GM19397 (cell line): ENCODE measurements at regions not wholly inside any gene's neighbourhood (a gene's known extent, or its start where the extent isn't known, plus 50 kb on each side); places are given as distances from the start of the nearest gene placed in this dataset.

Source experiments
- ATAC-seq: cut with Tn5 transposase; IDR thresholded peaks from one replicate; pipeline ENCODE4 v1.9.1; 2021; ENCODE audit warnings: mild to moderate bottlenecking, moderate library complexity; ENCODE audit not compliant: unreplicated experiment

DNA sequence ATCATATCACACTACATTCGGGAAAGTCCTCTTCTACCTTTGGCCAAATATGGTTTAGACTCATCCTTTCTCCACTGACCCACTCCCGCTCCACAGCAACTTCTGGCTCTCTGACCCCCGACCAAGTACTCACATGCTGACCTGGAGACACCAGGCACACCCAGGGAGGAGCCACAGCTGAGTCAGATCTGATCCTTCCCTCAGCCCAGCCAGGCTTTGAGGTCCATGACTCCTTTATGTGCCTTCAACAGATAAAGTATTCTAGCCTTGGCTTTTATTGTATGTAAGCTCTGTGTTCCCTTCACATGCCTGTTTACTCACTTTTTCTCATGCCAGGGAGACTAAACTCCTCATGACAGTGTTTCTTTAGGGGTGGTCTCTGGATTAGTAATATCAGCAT, 166.9 kb upstream of the UMPS start:
- no peak for ATAC-seq

- ATAC-seq, result no peak
Measured at GRCh38 chr3:124565013-124565412, 165.2 kb upstream of the UMPS start.

DNA sequence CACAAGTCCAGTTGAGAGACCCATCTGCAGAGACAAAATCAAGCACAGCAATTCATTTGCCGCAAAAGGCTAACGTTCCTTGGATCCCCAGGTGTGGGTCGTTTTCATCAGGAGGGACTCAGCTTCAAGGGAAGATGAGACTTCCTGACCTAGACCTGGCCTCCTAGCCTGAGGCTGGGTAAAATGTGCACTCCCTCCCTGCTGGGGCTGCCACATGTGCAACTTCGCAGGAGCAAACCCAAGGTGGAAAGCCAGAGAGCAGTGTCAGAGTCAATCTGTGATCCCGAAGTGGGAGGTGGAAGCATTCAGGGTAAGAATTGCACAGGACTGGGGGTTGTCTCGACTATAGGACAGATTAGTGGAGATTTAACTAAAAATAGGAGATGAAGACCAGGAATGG, 164.7 kb upstream of the UMPS start:
- ATAC-seq, result no peak

DNA sequence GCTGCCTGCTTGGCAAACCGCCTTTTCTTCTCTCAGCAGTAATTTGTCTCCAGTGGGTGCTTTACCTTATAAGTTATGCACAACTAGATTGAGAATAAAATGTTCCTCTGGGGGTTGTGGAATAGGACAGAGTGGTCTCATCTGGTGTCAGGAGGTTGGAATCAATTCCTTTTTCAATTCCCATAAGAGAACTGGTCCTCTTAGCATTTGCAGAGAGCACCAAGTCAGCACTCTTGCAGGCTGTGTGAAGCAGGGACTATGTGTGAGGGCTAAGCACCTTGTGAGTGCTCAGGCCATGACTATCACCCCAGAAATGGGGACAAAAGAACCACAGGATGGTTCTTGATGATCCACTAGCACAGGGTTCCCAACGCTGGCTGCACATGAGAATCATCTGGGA, 163.6 kb upstream of the UMPS start:
- ATAC-seq, result no peak

- ATAC-seq, result no peak
Measured at GRCh38 chr3:124567179-124567578, 163.1 kb upstream of the UMPS start.

- ATAC-seq, result no peak
Measured at GRCh38 chr3:124569761-124570160, 160.5 kb upstream of the UMPS start.

GRCh38 chr3:124570232-124570631, 160.0 kb upstream of the UMPS start:
- ATAC-seq, result no peak

GRCh38 chr3:124572851-124573405, 157.3 kb upstream of the UMPS start:
- ATAC-seq, result no peak

DNA sequence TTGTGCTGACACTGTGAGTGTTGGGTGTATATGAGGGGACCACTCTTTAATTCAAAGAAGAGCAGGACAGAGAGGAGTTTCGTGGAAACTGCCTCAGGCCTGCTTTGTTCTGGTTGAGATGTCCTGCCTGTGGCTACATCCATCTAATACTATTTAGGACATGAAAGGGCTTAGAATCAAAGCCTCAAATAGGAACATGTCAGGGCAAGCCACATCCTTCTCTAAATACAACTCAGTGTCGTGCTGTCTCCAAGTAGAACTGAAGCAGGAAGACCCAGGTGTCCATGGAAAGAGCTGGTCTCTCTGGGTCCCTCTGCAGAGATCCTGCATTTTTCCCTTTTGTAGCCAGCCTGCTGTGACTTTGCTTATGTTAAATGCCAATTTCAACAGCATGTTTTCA, 156.2 kb upstream of the UMPS start:
- ATAC-seq, result no peak

GRCh38 chr3:124576565-124577493, 153.4 kb upstream of the UMPS start:
- ATAC-seq, result no peak

GRCh38 chr3:124577494-124578167, 152.6 kb upstream of the UMPS start:
- no peak for ATAC-seq

GRCh38 chr3:124579641-124580040, 150.6 kb upstream of the UMPS start:
- no peak for ATAC-seq

DNA sequence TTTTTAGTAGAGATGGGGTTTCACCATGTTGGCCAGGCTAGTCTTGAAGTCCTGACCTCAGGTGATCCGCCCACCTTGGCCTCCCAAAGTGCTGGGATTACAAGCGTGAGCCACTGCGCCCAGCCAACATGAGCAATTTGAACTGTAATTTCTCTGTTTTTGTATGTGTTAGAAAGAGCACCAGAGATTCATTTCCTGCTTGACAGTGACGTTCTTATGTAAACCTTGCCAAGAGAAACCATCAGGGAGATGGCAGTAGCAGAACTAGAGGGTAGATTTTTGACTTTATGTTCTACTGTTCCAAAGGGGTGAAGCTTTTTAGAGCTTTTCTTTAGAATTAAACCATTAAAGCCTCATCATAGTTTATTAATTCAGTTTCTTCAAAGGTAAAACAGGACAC, 148.1 kb upstream of the UMPS start:
- no peak for ATAC-seq

DNA sequence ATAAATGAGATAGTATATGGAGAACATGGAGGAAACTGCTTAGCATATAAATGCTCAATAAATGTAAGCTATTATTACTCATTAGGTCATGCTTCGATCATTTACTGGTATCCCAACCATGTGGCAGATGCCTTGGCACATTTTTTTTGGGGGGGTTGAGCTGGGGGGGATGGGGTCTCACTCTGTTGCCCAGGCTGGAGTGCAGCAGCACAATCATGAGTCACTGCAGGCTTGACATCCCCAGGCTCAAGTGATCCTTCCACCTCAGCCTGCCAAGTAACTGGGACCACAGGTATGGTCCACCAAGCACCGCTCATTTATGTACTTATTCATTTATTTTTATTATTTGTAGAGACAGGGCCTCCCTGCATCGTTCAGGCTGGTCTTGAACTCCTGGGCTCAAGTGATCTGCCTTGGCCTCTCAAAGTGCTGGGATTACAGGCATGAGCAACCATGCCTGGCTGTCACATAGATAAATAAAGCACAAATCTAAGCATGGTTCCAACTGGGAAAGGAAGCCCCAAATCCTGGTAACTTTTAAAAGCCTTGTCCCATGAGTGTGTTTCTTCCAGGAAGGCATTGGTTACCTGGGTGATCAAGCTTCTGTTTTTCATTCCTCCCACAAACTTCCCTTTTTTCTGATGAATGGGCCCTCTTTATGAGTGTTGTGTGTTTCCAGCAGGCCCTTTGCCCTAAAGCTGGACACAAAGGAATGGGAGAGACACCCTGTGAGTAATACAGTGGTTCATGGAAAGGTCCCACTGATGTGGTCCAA, 147.4 kb upstream of the UMPS start:
- no peak for ATAC-seq

- ATAC-seq, result no peak
Measured at GRCh38 chr3:124584245-124584551, 146.1 kb upstream of the UMPS start.

- ATAC-seq, result no peak
Measured at GRCh38 chr3:124584552-124585391, 145.5 kb upstream of the UMPS start.

GRCh38 chr3:124586126-124587052, 143.9 kb upstream of the UMPS start:
- no peak for ATAC-seq

GRCh38 chr3:124587053-124587408, 143.2 kb upstream of the UMPS start:
- ATAC-seq, result no peak

- no peak for ATAC-seq
Measured at GRCh38 chr3:124588036-124588435, 142.2 kb upstream of the UMPS start.

DNA sequence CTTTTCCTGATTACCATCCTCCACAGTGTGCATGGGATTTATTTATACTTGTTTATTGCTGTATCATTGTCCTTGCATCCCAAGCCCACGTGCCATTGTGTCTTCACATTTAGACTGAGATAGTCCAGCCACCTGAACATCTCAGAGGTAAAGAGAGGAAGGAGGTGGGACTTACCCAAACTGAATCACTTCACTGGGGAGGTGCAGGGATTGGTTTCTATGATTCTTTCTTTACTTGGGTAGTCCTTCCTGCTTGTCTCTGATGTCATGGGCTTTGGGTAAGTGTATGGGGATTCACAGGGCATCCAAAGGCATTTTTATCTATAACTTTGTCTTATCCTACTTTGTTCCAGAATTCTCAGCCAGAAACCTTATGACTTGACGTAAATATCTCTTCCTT, 141.5 kb upstream of the UMPS start:
- ATAC-seq, result no peak
